ENCODE measurements at regions not wholly inside any gene's neighbourhood (a gene's known extent, or its start where the extent isn't known, plus 50 kb on each side); places are given as distances from the start of the nearest gene placed in this dataset.

GRCh38 chr4:176843710-176844109 is 51.0 kb upstream of the VEGFC start:
- no peak for DNase-seq

- DNase-seq, result no peak
Measured at GRCh38 chr4:176844448-176844847, 51.7 kb upstream of the VEGFC start.

GRCh38 chr4:176845636-176846035 is 52.9 kb upstream of the VEGFC start:
- DNase-seq, result no peak

- no peak for DNase-seq
Measured at GRCh38 chr4:176849076-176849475, 56.4 kb upstream of the VEGFC start.

GRCh38 chr4:176850436-176850835 is 57.7 kb upstream of the VEGFC start:
- DNase-seq, result no peak

GRCh38 chr4:176856421-176856820 is 63.7 kb upstream of the VEGFC start:
- no peak for DNase-seq

GRCh38 chr4:176858839-176859238 is 66.1 kb upstream of the VEGFC start:
- DNase-seq, result no peak

GRCh38 chr4:176864238-176864637 is 71.5 kb upstream of the VEGFC start:
- no peak for DNase-seq

GRCh38 chr4:176868676-176869075 is 76.0 kb upstream of the VEGFC start:
- no peak for DNase-seq

- DNase-seq, result no peak
Measured at GRCh38 chr4:176872461-176872860, 79.7 kb upstream of the VEGFC start.

- DNase-seq, result no peak
Measured at GRCh38 chr4:176874721-176875445, 82.2 kb upstream of the VEGFC start.

GRCh38 chr4:176875446-176875930 is 82.8 kb upstream of the VEGFC start:
- no peak for DNase-seq

- DNase-seq, result no peak
Measured at GRCh38 chr4:176879380-176880116, 86.8 kb upstream of the VEGFC start.

- DNase-seq, result no peak
Measured at GRCh38 chr4:176882206-176882605, 89.5 kb upstream of the VEGFC start.

GRCh38 chr4:176883108-176883550 is 90.4 kb upstream of the VEGFC start:
- no peak for DNase-seq

GRCh38 chr4:176883681-176884418 is 91.1 kb upstream of the VEGFC start:
- DNase-seq, result no peak

- no peak for DNase-seq
Measured at GRCh38 chr4:176885224-176885623, 92.5 kb upstream of the VEGFC start.

- no peak for DNase-seq
Measured at GRCh38 chr4:176886135-176886534, 93.4 kb upstream of the VEGFC start.

- DNase-seq, result no peak
Measured at GRCh38 chr4:176889776-176890175, 97.1 kb upstream of the VEGFC start.

GRCh38 chr4:176894498-176894897 is 101.8 kb upstream of the VEGFC start:
- no peak for DNase-seq

GRCh38 chr4:176896211-176896610 is 103.5 kb upstream of the VEGFC start:
- DNase-seq, result no peak

GRCh38 chr4:176897226-176897625 is 104.5 kb upstream of the VEGFC start:
- no peak for DNase-seq

GRCh38 chr4:176898791-176899190 is 106.1 kb upstream of the VEGFC start:
- DNase-seq, result no peak

All from NCI-H2171 treated with DMSO at 0.1 percent for 48 hours (cell line).